Uterus (tissue), 3 donors: ENCODE measurements at regions not wholly inside any gene's neighbourhood (a gene's known extent, or its start where the extent isn't known, plus 50 kb on each side); places are given as distances from the start of the nearest gene placed in this dataset.

Experiments
- DNase-seq, 2 donors: peaks; one replicate each; pipeline ENCODE4 v3.0.0-alpha.2; 2019 to 2020
- H3K27ac ChIP-seq, 2 donors: fragments of 200-600 bp; sonication (generic); 1 replicate in 1 of 2; 2 replicates in 1 of 2; pipeline ENCODE4 v1.5.1; 2016 to 2018
- H3K27me3 ChIP-seq, 2 donors: fragments of 200-600 bp; sonication (generic); one replicate each; pipeline ENCODE4 v1.5.1; 2018 to 2019; ENCODE audit warnings: control low read depth in 1 of 2
- H3K36me3 ChIP-seq, 2 donors: fragments of 200-600 bp; sonication (generic); one replicate each; pipeline ENCODE4 v1.5.1; 2019; ENCODE audit warnings: control low read depth in 1 of 2
- H3K4me1 ChIP-seq, 2 donors: fragments of 200-600 bp; sonication (generic); one replicate each; pipeline ENCODE4 v1.5.1; 2018 to 2019; ENCODE audit warnings: control low read depth in 1 of 2
- H3K4me3 ChIP-seq, 2 donors: fragments of 200-600 bp; sonication (generic); 1 replicate in 1 of 2; 2 replicates in 1 of 2; pipeline ENCODE4 v1.5.1; 2018 to 2019; ENCODE audit warnings: mild to moderate bottlenecking in 1 of 2
- H3K9me3 ChIP-seq, 2 donors: fragments of 200-600 bp; sonication (generic); one replicate each; pipeline ENCODE4 v1.5.1; 2019; ENCODE audit warnings: control low read depth in 1 of 2
- CTCF ChIP-seq, 4 experiments: fragments of 200-600 bp in 2 of 4; fragments of 450-650 bp in 2 of 4; sonication (generic) in 2 of 4; IDR thresholded peaks; one replicate each; pipeline ENCODE4 v1.5.1; 2016 to 2019; ENCODE audit warnings: antibody characterized with exemption in 4 of 4, mild to moderate bottlenecking in 2 of 4, moderate library complexity in 1 of 4
- POLR2A ChIP-seq, 2 donors: fragments of 450-650 bp; IDR thresholded peaks; one replicate each; pipeline ENCODE4 v1.6.1; 2016; ENCODE audit warnings: antibody characterized with exemption in 2 of 2, mild to moderate bottlenecking in 1 of 2, moderate library complexity in 1 of 2
- intact Hi-C: fragments of 100-400 bp; cut with DNase I; formaldehyde crosslinking; loops from one replicate; pipeline ENCODE4 v1.15.1; 2023; ENCODE audit warnings: low total_unique reads
- donor health status: DM: yes; HTN: yes; CAD: no.

DNA sequence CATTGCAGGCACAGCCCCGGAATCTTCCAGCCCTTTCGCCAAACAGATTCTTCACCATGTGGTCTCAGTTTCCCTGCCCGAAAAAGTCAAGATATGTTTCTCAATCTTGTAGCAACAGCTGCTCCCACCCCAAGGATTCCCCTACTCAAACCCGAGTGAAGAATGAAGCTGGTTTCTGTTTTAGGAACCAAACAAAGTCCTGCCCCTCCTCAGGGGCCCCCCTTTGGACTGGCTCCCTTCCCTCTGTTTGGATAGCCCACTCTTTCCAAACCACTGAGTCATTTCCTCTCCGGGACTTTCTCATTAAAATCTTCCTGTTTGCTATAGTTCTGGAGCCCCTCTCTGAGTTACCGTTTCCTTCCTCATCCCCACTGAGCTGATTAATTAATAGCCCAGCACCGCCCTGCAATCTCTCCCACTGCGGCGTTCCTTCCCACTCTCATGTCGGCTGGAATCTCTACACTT is 100.9 kb downstream of the TSEN15 start:
- H3K36me3 ChIP-seq = no peaks in the 10 kb centered on the region
- DNase-seq = peak; percentile 38 to 53
- TF ChIP-seq CTCF (IDR thresholded peaks at IDR 0.05) (no peak), POLR2A (IDR thresholded peaks at IDR 0.05) (no peak)
- no peaks in the 10 kb centered on the region for H3K4me1 ChIP-seq
- no peaks in the 10 kb centered on the region for H3K9me3 ChIP-seq
- intact Hi-C loops = no loop called here
- peak overlapping the region; percentile 9 to 21 for H3K4me3 ChIP-seq
- no peaks in the 10 kb centered on the region for H3K27me3 ChIP-seq
- H3K27ac ChIP-seq = peak overlapping the region; percentile 70 to 76

DNA sequence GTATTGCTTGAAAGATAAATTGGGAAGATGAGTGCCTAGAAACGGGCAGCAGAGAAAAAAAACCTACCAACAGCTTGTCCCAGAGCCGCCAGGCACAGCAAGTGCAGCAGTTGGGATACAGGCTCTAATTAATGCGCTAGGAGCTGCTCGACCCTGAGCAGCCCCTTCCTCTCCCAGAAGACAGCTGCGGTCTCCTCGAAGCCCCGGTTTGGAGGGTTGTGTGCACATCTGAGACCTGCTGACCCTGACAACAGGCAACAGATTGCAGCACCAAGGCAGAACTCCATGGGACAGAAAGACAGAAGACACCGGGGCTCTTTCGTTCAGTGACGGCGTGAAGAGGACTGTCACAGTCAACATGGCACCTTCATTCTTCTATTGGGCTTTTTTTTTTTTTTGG is 101.4 kb downstream of the TSEN15 start:
- Histone ChIP-seq H3K4me3 (peak overlapping the region; percentile 9 to 21), H3K4me1 (no peaks in the 10 kb centered on the region), H3K27ac (peak overlapping the region; percentile 70 to 76), H3K36me3 (no peaks in the 10 kb centered on the region), H3K27me3 (no peaks in the 10 kb centered on the region), H3K9me3 (no peaks in the 10 kb centered on the region)
- DNase-seq = no peak
- intact Hi-C loops = no loop called here
- TF ChIP-seq POLR2A (IDR thresholded peaks at IDR 0.05) = no peak
- TF ChIP-seq CTCF (IDR thresholded peaks at IDR 0.05) = no peak

GRCh38 chr1:184153731-184154130 is 102.2 kb downstream of the TSEN15 start:
- Histone ChIP-seq H3K9me3 (no peaks in the 10 kb centered on the region), H3K27ac (peak overlapping the region in 1 of 2 donors; percentile 76), H3K4me3 (no peak overlapping the region), H3K36me3 (no peaks in the 10 kb centered on the region), H3K4me1 (no peaks in the 10 kb centered on the region), H3K27me3 (no peaks in the 10 kb centered on the region)
- intact Hi-C loops = no loop called here
- TF ChIP-seq CTCF (IDR thresholded peaks at IDR 0.05) (no peak), POLR2A (IDR thresholded peaks at IDR 0.05) (no peak)
- no peak for DNase-seq

DNA sequence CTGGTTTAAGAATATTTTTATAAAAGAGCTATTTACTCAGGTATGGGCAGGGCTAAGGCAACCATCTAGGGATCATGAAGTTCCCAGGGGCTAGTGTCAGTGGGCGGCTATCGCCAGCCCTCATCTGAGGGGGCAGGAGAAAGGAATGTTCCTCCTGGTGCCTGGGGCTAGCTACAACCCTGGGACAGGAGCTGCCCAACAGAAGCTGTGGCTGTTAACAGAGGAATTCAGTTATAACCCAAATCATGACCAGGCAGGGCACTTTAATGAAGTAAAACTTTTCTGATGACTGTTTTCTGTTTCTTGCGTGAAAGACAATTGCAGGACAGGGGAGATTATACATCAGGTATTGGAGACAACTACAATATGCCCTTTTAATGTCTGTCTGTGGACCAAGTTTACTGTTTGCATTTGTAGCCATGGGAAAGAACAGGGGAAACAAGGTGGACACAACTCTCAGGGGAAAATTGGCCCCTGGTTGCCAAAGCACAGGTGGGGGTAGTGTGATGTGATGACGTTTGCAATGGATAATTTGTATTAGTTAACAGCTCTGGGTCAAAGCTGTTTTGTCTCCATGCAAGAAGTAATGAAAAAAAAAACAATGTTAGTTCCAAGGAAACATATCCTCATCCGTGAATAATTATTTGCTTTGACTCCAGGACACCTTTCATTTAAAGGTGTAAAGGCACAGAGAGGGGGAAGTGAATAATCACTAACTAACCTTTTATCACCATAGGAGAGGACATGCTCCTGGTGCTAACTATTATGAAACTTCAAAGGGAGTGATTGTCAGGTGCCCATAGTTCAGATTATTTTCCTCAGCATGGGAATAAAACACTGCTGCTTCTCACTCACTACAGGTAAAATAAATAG is 105.2 kb downstream of the TSEN15 start:
- no peak for TF ChIP-seq POLR2A (IDR thresholded peaks at IDR 0.05)
- no peak for TF ChIP-seq CTCF (IDR thresholded peaks at IDR 0.05)
- DNase-seq = no peak
- H3K27ac ChIP-seq = no peak overlapping the region
- no peaks in the 10 kb centered on the region for H3K9me3 ChIP-seq
- H3K27me3 ChIP-seq = no peaks in the 10 kb centered on the region
- no peak overlapping the region for H3K4me3 ChIP-seq
- intact Hi-C loops = no loop called here
- H3K4me1 ChIP-seq = no peaks in the 10 kb centered on the region
- no peaks in the 10 kb centered on the region for H3K36me3 ChIP-seq

DNA sequence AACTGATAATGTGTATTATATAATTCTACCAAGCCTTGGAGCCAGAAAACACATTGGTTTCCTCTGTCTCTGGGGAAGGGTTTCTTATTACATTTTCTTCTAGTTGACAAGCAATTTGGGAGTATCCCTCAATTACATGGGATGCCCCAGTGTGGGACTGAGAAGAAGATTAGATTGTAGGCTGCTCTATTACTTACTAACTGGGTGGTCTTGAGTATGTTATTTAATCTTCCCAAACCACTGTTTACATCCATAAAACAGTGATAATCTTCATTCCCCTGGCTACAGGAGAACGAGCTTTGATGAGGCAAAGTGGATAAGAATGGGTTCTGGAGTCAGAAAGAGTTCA is 105.8 kb downstream of the TSEN15 start:
- no peaks in the 10 kb centered on the region for H3K27me3 ChIP-seq
- no peak for TF ChIP-seq CTCF (IDR thresholded peaks at IDR 0.05)
- TF ChIP-seq POLR2A (IDR thresholded peaks at IDR 0.05) = no peak
- no peak for DNase-seq
- H3K36me3 ChIP-seq = no peaks in the 10 kb centered on the region
- no peak overlapping the region for H3K27ac ChIP-seq
- intact Hi-C loops = no loop called here
- no peak overlapping the region for H3K4me3 ChIP-seq
- H3K9me3 ChIP-seq = no peaks in the 10 kb centered on the region
- no peaks in the 10 kb centered on the region for H3K4me1 ChIP-seq
